GM23338 (cell line): ENCODE measurements at regions not wholly inside any gene's neighbourhood (a gene's known extent, or its start where the extent isn't known, plus 50 kb on each side); places are given as distances from the start of the nearest gene placed in this dataset.

Experiments
- ATAC-seq: fragments of 200-7000 bp; cut with Tn5 transposase; 3 replicates; pipeline ENCODE4 v1.9.1; 2020
- DNase-seq: peaks from one replicate; pipeline ENCODE4 v3.0.0-alpha.2; 2015; ENCODE audit warnings: low spot score
- H2AFZ ChIP-seq: fragments of 200-600 bp; sonication (generic); 2 replicates; pipeline ENCODE4 v1.8.0; 2016; ENCODE audit warnings: antibody characterized with exemption, mild to moderate bottlenecking, moderate library complexity
- H3F3A ChIP-seq: fragments of 200-600 bp; sonication (generic); replicated peaks from 2 replicates; pipeline ENCODE4 v1.8.0; 2017; ENCODE audit warnings: antibody characterized with exemption, mixed run types, low read depth
- H3K27ac ChIP-seq: fragments of 200-600 bp; sonication (generic); 2 replicates; pipeline ENCODE4 v1.6.1; 2016; ENCODE audit warnings: low read depth
- H3K27me3 ChIP-seq: fragments of 200-600 bp; sonication (generic); 2 replicates; pipeline ENCODE4 v1.8.0; 2016; ENCODE audit warnings: mild to moderate bottlenecking, mixed run types, moderate library complexity; ENCODE audit not compliant: insufficient read depth
- H3K36me3 ChIP-seq: fragments of 200-600 bp; sonication (generic); 2 replicates; pipeline ENCODE4 v1.8.0; 2016; ENCODE audit warnings: mild to moderate bottlenecking; ENCODE audit not compliant: insufficient read depth
- H3K4me1 ChIP-seq: fragments of 200-600 bp; sonication (generic); 2 replicates; pipeline ENCODE4 v1.8.0; 2016; ENCODE audit warnings: mild to moderate bottlenecking, moderate library complexity; ENCODE audit not compliant: insufficient read depth
- H3K4me2 ChIP-seq: fragments of 200-600 bp; sonication (generic); 2 replicates; pipeline ENCODE4 v1.7.1; 2017; ENCODE audit warnings: mixed run types
- H3K4me3 ChIP-seq: fragments of 200-600 bp; sonication (generic); 2 replicates; pipeline ENCODE4 v1.6.1; 2016; ENCODE audit warnings: mixed run types
- H3K79me2 ChIP-seq: fragments of 200-600 bp; sonication (generic); replicated peaks from 2 replicates; pipeline ENCODE4 v1.8.0; 2017; ENCODE audit warnings: mild to moderate bottlenecking; ENCODE audit not compliant: insufficient read depth
- H3K9me2 ChIP-seq: fragments of 200-600 bp; sonication (generic); 2 replicates; pipeline ENCODE4 v1.8.0; 2017; ENCODE audit not compliant: insufficient read depth
- H4K20me1 ChIP-seq: fragments of 200-600 bp; sonication (generic); replicated peaks from 2 replicates; pipeline ENCODE4 v1.8.0; 2017; ENCODE audit warnings: mild to moderate bottlenecking; ENCODE audit not compliant: insufficient read depth
- H3K27ac Mint-ChIP-seq: 2 replicates; pipeline ENCODE4 v1.8.0; 2020; ENCODE audit warnings: inconsistent platforms, mild to moderate bottlenecking, moderate library complexity, mixed read lengths
- H3K27me3 Mint-ChIP-seq: 3 replicates; pipeline ENCODE4 v1.8.0; 2022; ENCODE audit warnings: low read depth, mild to moderate bottlenecking, moderate library complexity, mixed read lengths, inconsistent platforms; ENCODE audit not compliant: insufficient read depth, poor library complexity
- H3K36me3 Mint-ChIP-seq: 3 replicates; pipeline ENCODE4 v1.8.0; 2021; ENCODE audit warnings: low read depth, mild to moderate bottlenecking, inconsistent platforms, moderate library complexity, mixed read lengths
- H3K4me1 Mint-ChIP-seq: 3 replicates; pipeline ENCODE4 v1.8.0; 2020; ENCODE audit warnings: mild to moderate bottlenecking, inconsistent platforms, mixed read lengths
- H3K4me3 Mint-ChIP-seq: 3 replicates; pipeline ENCODE4 v1.8.0; 2021; ENCODE audit warnings: moderate library complexity, mild to moderate bottlenecking, inconsistent platforms, mixed read lengths
- H3K9me3 Mint-ChIP-seq: 3 replicates; pipeline ENCODE4 v1.8.0; 2020; ENCODE audit warnings: moderate library complexity, mild to moderate bottlenecking, inconsistent platforms, mixed read lengths
- CREB1 ChIP-seq: fragments of 250-450 bp; sonication (Bioruptor Pico); IDR thresholded peaks from 2 replicates; pipeline ENCODE4 v1.5.0; 2020; ENCODE audit warnings: low read depth, mild to moderate bottlenecking, moderate library complexity
- CTCF ChIP-seq, 2 experiments: fragments of 200-600 bp in 1 of 2; sonication (generic) in 1 of 2; conservative IDR thresholded peaks; 2 replicates each; pipeline versions ENCODE4 v1.5.1 to v1.6.1; 2016 to 2017; ENCODE audit warnings: antibody characterized with exemption in 2 of 2, low read depth in 2 of 2, mild to moderate bottlenecking in 2 of 2, moderate library complexity in 1 of 2
- EZH2 ChIP-seq: fragments of 200-600 bp; sonication (generic); IDR thresholded peaks from one replicate; pipeline ENCODE4 v1.8.0; 2017; ENCODE audit warnings: antibody characterized with exemption, mild to moderate bottlenecking, low read depth; ENCODE audit not compliant: unreplicated experiment
- EZH2phosphoT487 ChIP-seq: fragments of 200-600 bp; sonication (generic); IDR thresholded peaks from one replicate; pipeline ENCODE4 v1.8.1; 2018; ENCODE audit warnings: antibody characterized with exemption; ENCODE audit not compliant: unreplicated experiment
- JUNB ChIP-seq: IDR thresholded peaks from one replicate; pipeline ENCODE4 v1.6.1; 2016; ENCODE audit warnings: antibody characterized with exemption; ENCODE audit not compliant: unreplicated experiment
- NANOG ChIP-seq: IDR thresholded peaks from 2 replicates; pipeline ENCODE4 v1.6.1; 2016; ENCODE audit warnings: antibody characterized with exemption, borderline replicate concordance
- POLR2AphosphoS5 ChIP-seq: IDR thresholded peaks from 2 replicates; pipeline ENCODE4 v1.6.1; 2016; ENCODE audit warnings: antibody characterized with exemption, low read depth
- STAT1 ChIP-seq: IDR thresholded peaks from one replicate; pipeline ENCODE4 v1.6.1; 2016; ENCODE audit warnings: antibody characterized with exemption; ENCODE audit not compliant: unreplicated experiment
- ZNF114 ChIP-seq: fragments of 250-450 bp; sonication (Bioruptor Pico); IDR thresholded peaks from 2 replicates; pipeline ENCODE4 v1.5.0; 2020; ENCODE audit warnings: mild to moderate bottlenecking, moderate library complexity
- ZNF331 ChIP-seq: fragments of 250-450 bp; sonication (Bioruptor Pico); IDR thresholded peaks from 2 replicates; pipeline ENCODE4 v1.5.0; 2020; ENCODE audit warnings: low read depth, mild to moderate bottlenecking, moderate library complexity
- ZNF462 ChIP-seq: fragments of 250-450 bp; sonication (Bioruptor Pico); IDR thresholded peaks from 2 replicates; pipeline ENCODE4 v1.5.0; 2020; ENCODE audit warnings: mild to moderate bottlenecking, moderate library complexity
- TF ChIP-seq, protein P1 (sequence below): IDR thresholded peaks from 2 replicates; pipeline ENCODE4 v1.6.1; 2016; ENCODE audit warnings: antibody characterized with exemption
- TF ChIP-seq, protein P2 (sequence below): IDR thresholded peaks from one replicate; pipeline ENCODE4 v1.6.1; 2018; ENCODE audit warnings: antibody characterized with exemption; ENCODE audit not compliant: unreplicated experiment

DNA sequence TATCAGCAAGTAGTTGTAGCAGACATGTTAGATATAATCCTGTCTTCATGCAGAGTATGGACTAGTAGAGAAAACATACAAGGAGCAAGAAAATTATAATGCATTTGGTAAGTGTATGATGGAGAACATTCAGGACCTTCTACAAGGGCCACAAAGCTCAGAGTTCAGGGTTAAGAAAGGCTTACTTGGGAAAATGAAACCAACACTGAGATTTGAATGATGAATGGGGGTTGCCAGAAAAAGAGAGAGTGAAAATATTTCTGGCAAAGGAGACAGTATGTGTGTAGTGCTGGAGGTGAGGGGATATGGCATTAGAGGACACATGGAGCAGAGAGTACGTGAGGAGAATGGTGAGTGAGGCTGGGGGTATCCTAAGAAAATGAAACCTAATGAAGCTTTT is 169.8 kb upstream of the STK32A start:
- Mint-ChIP-seq H3K4me1 (no peaks in the 10 kb centered on the region), H3K27me3 (no peaks in the 10 kb centered on the region), H3K36me3 (no peaks in the 10 kb centered on the region), H3K27ac (no peak overlapping the region), H3K4me3 (no peak overlapping the region), H3K9me3 (no peaks in the 10 kb centered on the region)
- H3K4me1 ChIP-seq, result no peaks in the 10 kb centered on the region
- H4K20me1 ChIP-seq, result no peaks in the 10 kb centered on the region
- no peaks in the 10 kb centered on the region for H3K27me3 ChIP-seq
- 0 out of 2 replicates have a peak overlapping the region, but pooled peaks have one; percentile 43 for H2AFZ ChIP-seq
- H3K79me2 ChIP-seq, result no peaks in the 10 kb centered on the region
- no peaks in the 10 kb centered on the region for H3K36me3 ChIP-seq
- H3K4me3 ChIP-seq, result no peak overlapping the region
- no peaks in the 10 kb centered on the region for H3F3A ChIP-seq
- DNase-seq (no peak), ATAC-seq (no peak)
- H3K27ac ChIP-seq, result no peak overlapping the region
- no peak for TF ChIP-seq CTCF (conservative IDR thresholded peaks at IDR 0.05; ENCODE audit: low read depth in 2 of 2)
- no peak for TF ChIP-seq CREB1 (CRISPR knock-in tag)
- TF ChIP-seq EZH2, result no peak
- TF ChIP-seq, protein P1, sequence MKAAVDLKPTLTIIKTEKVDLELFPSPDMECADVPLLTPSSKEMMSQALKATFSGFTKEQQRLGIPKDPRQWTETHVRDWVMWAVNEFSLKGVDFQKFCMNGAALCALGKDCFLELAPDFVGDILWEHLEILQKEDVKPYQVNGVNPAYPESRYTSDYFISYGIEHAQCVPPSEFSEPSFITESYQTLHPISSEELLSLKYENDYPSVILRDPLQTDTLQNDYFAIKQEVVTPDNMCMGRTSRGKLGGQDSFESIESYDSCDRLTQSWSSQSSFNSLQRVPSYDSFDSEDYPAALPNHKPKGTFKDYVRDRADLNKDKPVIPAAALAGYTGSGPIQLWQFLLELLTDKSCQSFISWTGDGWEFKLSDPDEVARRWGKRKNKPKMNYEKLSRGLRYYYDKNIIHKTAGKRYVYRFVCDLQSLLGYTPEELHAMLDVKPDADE, result no peak
- no peak for TF ChIP-seq JUNB
- TF ChIP-seq, protein P2, sequence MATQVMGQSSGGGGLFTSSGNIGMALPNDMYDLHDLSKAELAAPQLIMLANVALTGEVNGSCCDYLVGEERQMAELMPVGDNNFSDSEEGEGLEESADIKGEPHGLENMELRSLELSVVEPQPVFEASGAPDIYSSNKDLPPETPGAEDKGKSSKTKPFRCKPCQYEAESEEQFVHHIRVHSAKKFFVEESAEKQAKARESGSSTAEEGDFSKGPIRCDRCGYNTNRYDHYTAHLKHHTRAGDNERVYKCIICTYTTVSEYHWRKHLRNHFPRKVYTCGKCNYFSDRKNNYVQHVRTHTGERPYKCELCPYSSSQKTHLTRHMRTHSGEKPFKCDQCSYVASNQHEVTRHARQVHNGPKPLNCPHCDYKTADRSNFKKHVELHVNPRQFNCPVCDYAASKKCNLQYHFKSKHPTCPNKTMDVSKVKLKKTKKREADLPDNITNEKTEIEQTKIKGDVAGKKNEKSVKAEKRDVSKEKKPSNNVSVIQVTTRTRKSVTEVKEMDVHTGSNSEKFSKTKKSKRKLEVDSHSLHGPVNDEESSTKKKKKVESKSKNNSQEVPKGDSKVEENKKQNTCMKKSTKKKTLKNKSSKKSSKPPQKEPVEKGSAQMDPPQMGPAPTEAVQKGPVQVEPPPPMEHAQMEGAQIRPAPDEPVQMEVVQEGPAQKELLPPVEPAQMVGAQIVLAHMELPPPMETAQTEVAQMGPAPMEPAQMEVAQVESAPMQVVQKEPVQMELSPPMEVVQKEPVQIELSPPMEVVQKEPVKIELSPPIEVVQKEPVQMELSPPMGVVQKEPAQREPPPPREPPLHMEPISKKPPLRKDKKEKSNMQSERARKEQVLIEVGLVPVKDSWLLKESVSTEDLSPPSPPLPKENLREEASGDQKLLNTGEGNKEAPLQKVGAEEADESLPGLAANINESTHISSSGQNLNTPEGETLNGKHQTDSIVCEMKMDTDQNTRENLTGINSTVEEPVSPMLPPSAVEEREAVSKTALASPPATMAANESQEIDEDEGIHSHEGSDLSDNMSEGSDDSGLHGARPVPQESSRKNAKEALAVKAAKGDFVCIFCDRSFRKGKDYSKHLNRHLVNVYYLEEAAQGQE, result no peak
- TF ChIP-seq EZH2phosphoT487, result no peak
- no peak for TF ChIP-seq ZNF114 (CRISPR knock-in tag)
- no peak for TF ChIP-seq ZNF462 (CRISPR knock-in tag)
- no peak for TF ChIP-seq STAT1
- TF ChIP-seq NANOG, result no peak
- TF ChIP-seq ZNF331 (CRISPR knock-in tag), result no peak
- no peak for TF ChIP-seq POLR2AphosphoS5
- no peaks in the 10 kb centered on the region for H3K9me2 ChIP-seq
- H3K4me2 ChIP-seq, result no peak overlapping the region
